ENCODE measurements at regions not wholly inside any gene's neighbourhood (a gene's known extent, or its start where the extent isn't known, plus 50 kb on each side); places are given as distances from the start of the nearest gene placed in this dataset.

DNA sequence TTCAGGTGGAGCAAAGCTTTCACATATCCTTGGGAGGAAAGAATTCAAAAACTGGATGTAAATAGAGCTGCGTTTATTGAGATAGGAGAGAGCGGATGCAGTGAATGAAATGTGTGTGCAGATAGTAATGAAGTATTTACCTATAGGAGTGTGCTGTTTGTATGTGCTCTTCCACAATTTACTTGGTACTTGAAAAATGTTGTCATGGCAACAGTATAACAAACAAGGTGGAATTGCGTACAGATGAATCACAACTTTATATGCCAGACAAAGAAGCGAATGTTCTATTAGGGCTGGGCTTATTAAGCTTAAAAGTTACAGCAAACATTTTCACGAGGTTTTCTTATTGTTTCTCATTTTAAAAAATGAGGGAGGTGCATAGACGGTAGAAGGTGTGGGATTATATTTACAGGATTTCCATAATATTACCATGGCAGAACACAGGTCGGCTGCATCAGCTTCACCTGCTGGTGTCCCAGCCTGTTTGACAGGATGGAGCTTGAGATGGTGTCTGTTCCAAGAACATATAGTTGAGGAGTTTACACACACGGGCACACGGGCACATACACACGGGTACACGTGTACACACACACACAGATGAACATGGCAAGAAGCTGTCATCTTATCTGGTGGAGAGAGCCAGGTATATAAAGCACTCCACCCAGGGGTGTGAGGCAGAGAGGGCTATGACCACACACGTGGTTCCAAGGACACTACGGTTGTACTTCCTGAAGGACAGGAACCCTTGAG is 155.7 kb downstream of the RMI1 start:
- TF ChIP-seq, protein P1, sequence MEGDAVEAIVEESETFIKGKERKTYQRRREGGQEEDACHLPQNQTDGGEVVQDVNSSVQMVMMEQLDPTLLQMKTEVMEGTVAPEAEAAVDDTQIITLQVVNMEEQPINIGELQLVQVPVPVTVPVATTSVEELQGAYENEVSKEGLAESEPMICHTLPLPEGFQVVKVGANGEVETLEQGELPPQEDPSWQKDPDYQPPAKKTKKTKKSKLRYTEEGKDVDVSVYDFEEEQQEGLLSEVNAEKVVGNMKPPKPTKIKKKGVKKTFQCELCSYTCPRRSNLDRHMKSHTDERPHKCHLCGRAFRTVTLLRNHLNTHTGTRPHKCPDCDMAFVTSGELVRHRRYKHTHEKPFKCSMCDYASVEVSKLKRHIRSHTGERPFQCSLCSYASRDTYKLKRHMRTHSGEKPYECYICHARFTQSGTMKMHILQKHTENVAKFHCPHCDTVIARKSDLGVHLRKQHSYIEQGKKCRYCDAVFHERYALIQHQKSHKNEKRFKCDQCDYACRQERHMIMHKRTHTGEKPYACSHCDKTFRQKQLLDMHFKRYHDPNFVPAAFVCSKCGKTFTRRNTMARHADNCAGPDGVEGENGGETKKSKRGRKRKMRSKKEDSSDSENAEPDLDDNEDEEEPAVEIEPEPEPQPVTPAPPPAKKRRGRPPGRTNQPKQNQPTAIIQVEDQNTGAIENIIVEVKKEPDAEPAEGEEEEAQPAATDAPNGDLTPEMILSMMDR (IDR thresholded peaks at IDR 0.05; ENCODE audit: insufficient read depth, low read depth, low read length), result no peak
- TF ChIP-seq EZH2 (IDR thresholded peaks at IDR 0.05; ENCODE audit: insufficient read depth, low read length), result no peak

Data from astrocyte (in vitro differentiated cells and primary cell).